ENCODE measurements at regions not wholly inside any gene's neighbourhood (a gene's known extent, or its start where the extent isn't known, plus 50 kb on each side); places are given as distances from the start of the nearest gene placed in this dataset.

DNA sequence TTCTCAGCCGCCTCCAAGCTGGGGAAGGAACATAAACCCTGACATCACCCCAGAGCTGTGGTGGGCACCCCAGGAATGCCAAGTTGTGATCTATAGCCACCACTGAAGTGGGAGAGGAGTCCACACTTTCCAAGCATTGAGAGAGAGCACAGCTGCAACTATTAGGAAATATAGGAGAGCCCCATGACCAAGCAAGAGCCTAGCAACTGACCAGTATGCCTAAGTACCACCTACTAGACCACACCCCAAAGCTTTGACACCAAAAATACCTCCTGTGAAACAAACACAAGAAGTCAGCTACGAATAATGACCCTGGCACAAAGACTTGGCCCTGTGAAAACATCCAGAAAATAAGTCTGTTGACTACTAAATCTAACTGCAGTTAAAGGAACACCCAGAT, 804.1 kb upstream of the IGFBP3 start:
- TF ChIP-seq, protein P1, sequence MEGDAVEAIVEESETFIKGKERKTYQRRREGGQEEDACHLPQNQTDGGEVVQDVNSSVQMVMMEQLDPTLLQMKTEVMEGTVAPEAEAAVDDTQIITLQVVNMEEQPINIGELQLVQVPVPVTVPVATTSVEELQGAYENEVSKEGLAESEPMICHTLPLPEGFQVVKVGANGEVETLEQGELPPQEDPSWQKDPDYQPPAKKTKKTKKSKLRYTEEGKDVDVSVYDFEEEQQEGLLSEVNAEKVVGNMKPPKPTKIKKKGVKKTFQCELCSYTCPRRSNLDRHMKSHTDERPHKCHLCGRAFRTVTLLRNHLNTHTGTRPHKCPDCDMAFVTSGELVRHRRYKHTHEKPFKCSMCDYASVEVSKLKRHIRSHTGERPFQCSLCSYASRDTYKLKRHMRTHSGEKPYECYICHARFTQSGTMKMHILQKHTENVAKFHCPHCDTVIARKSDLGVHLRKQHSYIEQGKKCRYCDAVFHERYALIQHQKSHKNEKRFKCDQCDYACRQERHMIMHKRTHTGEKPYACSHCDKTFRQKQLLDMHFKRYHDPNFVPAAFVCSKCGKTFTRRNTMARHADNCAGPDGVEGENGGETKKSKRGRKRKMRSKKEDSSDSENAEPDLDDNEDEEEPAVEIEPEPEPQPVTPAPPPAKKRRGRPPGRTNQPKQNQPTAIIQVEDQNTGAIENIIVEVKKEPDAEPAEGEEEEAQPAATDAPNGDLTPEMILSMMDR (conservative IDR thresholded peaks at IDR 0.05; ENCODE audit: low read depth, low read length) = no peak
- TF ChIP-seq, protein P2, sequence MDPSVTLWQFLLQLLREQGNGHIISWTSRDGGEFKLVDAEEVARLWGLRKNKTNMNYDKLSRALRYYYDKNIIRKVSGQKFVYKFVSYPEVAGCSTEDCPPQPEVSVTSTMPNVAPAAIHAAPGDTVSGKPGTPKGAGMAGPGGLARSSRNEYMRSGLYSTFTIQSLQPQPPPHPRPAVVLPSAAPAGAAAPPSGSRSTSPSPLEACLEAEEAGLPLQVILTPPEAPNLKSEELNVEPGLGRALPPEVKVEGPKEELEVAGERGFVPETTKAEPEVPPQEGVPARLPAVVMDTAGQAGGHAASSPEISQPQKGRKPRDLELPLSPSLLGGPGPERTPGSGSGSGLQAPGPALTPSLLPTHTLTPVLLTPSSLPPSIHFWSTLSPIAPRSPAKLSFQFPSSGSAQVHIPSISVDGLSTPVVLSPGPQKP (IDR thresholded peaks at IDR 0.05; ENCODE audit: borderline replicate concordance, low read depth, low read length) = no peak
- no peak for TF ChIP-seq POLR2A (IDR thresholded peaks at IDR 0.05; ENCODE audit: low read depth, low read length)
- TF ChIP-seq CHD1 (IDR thresholded peaks at IDR 0.05; ENCODE audit: low read depth, low read length) = no peak
- no peak for TF ChIP-seq RFX5 (IDR thresholded peaks at IDR 0.05; ENCODE audit: low read depth, low read length)
- TF ChIP-seq FOS (IDR thresholded peaks at IDR 0.05; ENCODE audit: low read depth, low read length) = no peak
- no peak for TF ChIP-seq MAZ (IDR thresholded peaks at IDR 0.05; ENCODE audit: borderline replicate concordance, low read depth, low read length)
- no peak for TF ChIP-seq MAFK (IDR thresholded peaks at IDR 0.05; ENCODE audit: low read depth, low read length)
- TF ChIP-seq MXI1 (IDR thresholded peaks at IDR 0.05; ENCODE audit: borderline replicate concordance, low read depth, low read length) = no peak
- TF ChIP-seq RAD21 (IDR thresholded peaks at IDR 0.05; ENCODE audit: low read length) = no peak
- TF ChIP-seq NFE2L2 (IDR thresholded peaks at IDR 0.05; ENCODE audit: low read depth, low read length) = no peak
- TF ChIP-seq, protein P3, sequence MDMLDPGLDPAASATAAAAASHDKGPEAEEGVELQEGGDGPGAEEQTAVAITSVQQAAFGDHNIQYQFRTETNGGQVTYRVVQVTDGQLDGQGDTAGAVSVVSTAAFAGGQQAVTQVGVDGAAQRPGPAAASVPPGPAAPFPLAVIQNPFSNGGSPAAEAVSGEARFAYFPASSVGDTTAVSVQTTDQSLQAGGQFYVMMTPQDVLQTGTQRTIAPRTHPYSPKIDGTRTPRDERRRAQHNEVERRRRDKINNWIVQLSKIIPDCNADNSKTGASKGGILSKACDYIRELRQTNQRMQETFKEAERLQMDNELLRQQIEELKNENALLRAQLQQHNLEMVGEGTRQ (IDR thresholded peaks at IDR 0.05; ENCODE audit: low read depth, low read length) = no peak
- TF ChIP-seq CEBPB (IDR thresholded peaks at IDR 0.05; ENCODE audit: low read depth, low read length) = no peak

Measured in IMR-90 (cell line).